ENCODE measurements at regions not wholly inside any gene's neighbourhood (a gene's known extent, or its start where the extent isn't known, plus 50 kb on each side); places are given as distances from the start of the nearest gene placed in this dataset.
"Not testable (repeated sequence)": the region's sequence is repeated elsewhere in the genome, so short reads cannot be mapped to it uniquely, and the experiment has no call there.

- no peak for DNase-seq
Measured at GRCh38 chr3:74036102-74036501, 411.4 kb upstream of the PDZRN3 start.

DNA sequence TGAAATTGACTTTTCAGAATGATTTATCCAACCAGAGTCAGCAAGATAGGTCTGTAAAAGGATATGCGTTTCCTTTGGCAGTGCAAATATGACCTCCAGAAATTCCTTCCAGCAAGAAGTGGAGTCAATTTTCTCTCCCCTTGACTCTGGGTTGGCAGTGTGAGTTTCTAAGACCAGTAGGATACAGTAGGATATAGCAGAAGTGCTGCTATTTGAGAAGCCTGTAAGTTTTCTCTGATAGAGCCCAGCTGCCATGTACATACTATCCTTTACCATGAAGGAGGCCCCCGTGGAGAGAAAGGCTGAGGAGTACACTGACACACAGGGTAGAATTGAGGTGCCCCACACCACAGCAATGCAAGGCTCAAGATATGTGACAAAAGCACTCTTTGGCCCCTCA lies 409.1 kb upstream of the PDZRN3 start:
- DNase-seq, result no peak

DNA sequence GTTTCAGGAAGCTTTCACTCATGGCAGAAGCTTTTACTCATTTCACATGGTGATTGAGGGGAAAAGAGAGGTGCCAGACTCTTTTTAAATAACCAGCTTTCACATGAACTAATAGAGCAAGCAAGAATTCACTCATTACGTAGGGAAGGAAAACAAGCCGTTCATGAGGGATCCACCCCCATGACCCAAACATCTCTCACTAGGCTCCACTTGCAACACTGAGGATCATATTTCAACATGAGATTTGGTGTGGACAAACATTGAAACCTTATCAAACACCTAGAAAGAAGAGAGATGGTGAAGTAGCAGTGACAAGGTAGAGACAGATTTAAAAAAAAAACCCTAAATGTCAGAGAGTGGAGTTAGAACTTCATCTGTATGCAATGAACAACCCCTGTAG lies 408.6 kb upstream of the PDZRN3 start:
- no peak for DNase-seq

GRCh38 chr3:74027121-74027520 lies 402.4 kb upstream of the PDZRN3 start:
- DNase-seq, result no peak

DNA sequence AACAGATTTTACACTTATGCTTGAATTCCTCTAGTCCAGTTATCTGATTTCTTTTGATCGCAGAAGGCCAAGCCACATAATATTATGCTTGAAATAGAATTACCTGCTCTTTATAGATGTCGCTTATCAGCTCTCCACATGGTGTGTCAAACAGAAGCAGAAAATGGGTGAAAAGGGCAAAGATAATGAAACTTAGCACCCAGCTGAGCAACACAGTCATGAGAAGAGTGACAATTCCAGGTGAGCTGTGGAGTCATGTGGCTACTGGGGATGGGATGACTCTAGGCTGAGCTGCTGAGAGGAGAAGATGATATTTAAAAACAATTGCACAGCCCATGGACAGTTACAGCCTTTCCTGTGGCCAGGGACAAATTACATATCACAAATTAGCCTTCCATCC lies 398.7 kb upstream of the PDZRN3 start:
- no peak for DNase-seq

DNA sequence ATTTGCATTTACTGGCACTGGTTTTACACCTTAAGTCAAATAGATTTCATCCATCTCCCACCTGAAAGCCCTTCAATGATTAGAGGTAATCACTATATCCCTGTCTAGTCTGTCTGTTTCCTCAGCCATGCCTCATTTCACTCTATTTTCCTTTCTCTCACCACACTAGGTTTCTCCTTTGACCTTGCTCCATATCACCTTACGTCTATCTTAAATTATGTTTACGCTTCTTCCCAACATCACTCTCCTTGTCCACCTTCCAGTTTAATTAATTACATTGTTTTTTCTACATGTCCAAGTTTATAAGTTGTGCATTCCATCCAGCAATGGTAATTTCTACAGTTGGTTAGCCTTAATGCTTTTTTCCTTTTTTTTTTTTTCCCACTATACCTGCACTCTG lies 396.7 kb upstream of the PDZRN3 start:
- DNase-seq, result no peak

DNA sequence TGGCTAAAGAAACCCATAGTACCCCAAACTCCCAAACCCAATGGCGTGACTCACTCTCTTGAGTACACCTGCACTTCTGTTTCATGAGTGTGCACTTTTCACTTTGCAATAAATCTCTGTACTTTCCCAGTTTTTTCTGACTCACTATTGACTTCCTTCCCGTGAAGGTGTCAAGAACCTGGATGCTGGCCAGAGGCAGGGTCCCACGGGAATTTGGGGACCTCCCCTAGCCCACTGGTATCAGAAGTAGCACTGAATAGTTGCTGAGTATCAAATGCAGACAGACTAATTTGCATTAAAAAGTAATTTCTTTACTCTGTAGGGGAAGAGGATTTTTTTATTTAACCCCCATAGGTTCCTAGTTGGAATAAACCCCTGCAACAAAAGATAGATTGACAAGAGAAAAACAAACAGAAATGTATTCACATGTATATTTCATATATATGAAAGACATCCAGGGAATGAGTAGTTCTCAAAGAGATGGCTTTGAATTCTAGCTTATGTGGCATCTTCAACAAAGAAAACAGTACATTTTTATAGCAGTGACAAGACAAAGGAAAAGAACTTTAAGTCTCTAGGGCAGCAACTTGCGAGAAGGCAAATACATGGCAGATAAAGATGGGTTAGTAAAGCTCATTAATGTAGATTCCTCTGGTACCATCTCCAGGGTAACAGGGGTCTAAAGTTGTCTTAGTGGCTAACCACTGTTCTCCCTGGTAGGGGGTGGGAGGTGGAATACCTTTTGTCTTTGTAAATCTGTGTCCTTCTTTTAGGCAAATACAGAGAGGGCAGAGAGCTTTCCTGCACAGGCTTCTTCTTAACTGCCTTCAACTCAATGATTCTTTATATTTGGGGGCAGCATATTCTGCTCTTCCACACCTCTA lies 385.5 kb upstream of the PDZRN3 start:
- DNase-seq, result no peak

GRCh38 chr3:74004386-74004785 lies 379.6 kb upstream of the PDZRN3 start:
- DNase-seq, result no peak

DNA sequence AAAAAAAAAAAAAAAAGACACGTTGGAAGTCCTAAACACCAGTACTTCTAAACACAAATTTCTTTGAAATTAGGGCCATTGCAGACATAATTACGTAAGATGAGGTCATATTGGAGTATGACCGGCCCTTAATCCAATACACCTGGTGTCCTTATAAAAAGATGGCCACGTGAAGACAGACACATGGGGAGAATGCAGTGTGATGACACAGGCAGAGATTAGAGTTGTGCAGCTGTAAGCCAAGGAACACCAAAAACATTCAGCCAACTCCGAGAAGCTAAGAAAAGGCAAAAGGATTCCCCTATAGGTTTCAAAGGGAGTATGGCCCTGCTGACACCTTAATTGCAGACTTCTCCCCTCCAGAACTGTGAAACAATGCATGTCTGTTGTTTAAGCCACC lies 379.0 kb upstream of the PDZRN3 start:
- no peak for DNase-seq

DNA sequence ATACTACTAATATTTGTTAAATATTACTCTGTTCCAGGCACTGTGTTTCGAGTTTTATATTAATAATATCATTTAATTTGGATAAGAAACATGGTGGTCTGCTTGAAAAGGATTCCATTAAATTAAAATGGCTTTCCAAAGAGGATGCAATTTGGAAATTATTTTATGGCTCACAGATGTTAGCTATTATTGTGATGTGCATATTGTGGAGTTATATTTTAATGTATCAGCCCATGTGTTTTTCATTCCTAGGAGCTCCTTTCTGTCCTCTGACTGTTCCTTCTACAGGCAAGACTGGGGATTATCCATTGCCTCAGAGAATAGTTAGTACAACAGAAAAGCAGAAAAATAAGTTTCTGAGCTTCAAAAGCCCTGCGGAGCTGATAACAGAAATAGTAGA lies 376.7 kb upstream of the PDZRN3 start:
- DNase-seq, result no peak

GRCh38 chr3:74000725-74001124 lies 376.0 kb upstream of the PDZRN3 start:
- no peak for DNase-seq

DNA sequence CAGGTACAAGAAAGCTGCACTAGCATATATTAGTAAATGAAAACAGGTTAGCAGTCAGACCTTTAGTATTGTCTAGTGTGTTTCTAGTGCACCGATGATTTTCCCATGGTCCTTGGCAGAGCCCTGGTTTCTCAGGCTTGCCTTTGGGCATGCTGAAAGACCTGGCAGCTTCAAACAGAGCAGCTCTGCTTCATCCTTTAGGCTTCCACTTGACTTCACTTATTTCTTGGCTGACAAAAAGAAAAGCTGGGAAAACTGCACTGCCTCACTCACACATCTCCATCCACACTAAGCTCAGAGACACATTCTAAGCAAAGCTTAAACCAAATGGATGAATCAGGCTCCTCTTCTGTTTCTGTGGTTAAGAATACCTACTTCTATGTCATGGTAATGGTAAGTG lies 374.8 kb upstream of the PDZRN3 start:
- DNase-seq, result no peak

- not testable (repeated sequence) for DNase-seq
Measured at GRCh38 chr3:73990691-73991090, 365.9 kb upstream of the PDZRN3 start.

- DNase-seq, result no peak
Measured at GRCh38 chr3:73966733-73967132, 342.0 kb upstream of the PDZRN3 start.

- no peak for DNase-seq
Measured at GRCh38 chr3:73964818-73965217, 340.1 kb upstream of the PDZRN3 start.

- DNase-seq, result no peak
Measured at GRCh38 chr3:73955494-73956070, 330.8 kb upstream of the PDZRN3 start.

DNA sequence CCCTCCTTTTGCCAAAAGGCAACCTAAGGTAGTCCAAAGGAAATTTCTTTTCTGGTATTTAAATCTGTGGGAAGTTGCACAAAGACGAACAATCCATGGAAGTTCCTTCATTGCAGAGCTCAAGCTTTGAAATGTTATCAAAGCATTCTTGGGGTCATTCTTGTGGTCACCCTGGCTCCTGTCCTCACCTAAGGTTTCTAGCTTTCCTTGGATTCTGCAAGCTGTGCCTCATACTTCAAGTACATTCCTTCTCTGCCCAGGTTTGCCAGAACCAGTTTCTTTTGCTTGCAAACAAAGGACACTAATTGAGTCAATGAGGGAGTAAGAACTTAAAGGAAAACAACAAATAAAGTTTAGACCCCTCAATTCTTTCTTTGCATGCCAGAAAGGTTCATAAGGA lies 329.8 kb upstream of the PDZRN3 start:
- DNase-seq, result no peak

GRCh38 chr3:73952781-73953180 lies 328.0 kb upstream of the PDZRN3 start:
- DNase-seq, result no peak

- DNase-seq, result no peak
Measured at GRCh38 chr3:73950865-73951558, 326.3 kb upstream of the PDZRN3 start.

DNA sequence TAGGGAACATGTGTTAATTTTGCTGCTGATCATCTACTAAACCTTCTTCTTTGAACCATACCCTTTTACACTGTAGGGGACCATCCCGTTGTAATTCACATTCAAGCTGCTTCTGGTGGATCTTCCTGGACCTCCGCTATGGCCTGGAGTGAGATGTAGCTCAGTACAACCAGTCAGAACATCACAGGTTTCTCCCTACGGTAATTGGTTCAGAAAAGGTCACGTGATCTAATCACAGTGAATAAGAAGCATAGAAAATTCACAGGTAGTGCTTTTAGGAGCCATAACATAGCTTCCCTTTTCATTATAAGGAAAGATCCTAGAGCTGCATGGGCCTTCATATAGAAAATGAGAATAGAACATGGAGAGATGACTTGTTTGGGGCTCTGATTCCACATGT lies 320.8 kb upstream of the PDZRN3 start:
- DNase-seq, result no peak

DNA sequence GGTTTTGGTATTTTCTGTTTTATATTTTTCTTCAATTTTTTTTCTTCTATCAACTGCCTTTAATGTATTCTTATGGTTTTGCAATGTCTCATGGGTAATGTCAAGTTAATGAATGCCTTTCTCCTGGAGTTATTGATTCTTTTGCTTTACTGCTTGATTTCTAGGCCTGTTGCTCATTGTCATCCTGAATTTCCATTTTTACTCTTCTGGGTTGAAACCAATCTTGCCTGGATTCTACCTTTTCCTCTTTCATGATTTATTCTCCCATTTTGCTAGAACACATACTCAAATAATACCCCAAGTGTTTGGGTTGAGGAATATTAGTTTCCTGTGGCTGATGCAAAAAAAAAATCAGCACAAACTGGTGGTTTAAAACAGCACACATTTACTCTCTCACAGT lies 315.2 kb upstream of the PDZRN3 start:
- no peak for DNase-seq

DNA sequence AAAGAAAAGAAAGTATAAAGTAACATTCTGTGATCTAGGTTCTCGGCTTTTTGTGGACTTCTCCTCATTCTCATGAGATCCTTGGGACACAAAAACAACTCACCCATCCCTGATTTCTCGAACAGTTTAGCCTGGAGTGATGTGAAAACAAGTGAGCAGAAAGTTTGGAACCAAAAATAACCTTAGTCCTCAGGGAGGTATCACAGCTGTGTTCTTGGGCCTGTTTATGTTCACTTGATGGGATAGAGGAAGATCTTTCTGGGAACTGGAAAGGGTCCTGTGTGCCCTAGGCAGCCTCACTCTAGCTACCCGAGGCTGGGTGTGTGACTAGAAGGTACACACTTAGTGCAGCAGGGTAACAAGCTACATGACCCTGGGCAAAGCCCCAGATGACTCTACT lies 308.8 kb upstream of the PDZRN3 start:
- DNase-seq, result no peak

DNA sequence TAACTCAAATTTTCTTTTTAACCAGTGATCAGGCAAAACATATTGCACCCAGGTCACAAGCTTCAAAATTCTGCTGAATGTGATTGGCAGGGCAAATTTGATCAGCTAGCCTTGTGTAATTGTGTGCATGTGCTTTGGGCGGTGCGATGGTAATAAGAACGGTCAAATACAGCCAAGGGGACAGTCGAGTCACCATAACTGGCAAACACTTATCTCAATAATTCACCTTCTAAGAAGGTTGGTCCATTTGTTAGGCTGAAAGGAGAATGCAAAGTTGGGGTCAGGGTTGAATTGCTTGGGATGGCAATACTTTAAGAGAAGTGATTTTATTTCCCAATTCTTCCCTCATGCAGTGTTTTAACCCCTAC lies 302.4 kb upstream of the PDZRN3 start:
- DNase-seq, result no peak
